ENCODE measurements at regions not wholly inside any gene's neighbourhood (a gene's known extent, or its start where the extent isn't known, plus 50 kb on each side); places are given as distances from the start of the nearest gene placed in this dataset.
A peak's percentile ranks its signal among the peaks of the same experiment; 100 is the strongest.

GRCh38 chr2:217149087-217149660 is 289.3 kb upstream of the TNP1 start:
- no peak for DNase-seq

GRCh38 chr2:217147818-217148217 is 288.0 kb upstream of the TNP1 start:
- DNase-seq, result no peak

GRCh38 chr2:217146956-217147355 is 287.1 kb upstream of the TNP1 start:
- DNase-seq, result no peak

DNA sequence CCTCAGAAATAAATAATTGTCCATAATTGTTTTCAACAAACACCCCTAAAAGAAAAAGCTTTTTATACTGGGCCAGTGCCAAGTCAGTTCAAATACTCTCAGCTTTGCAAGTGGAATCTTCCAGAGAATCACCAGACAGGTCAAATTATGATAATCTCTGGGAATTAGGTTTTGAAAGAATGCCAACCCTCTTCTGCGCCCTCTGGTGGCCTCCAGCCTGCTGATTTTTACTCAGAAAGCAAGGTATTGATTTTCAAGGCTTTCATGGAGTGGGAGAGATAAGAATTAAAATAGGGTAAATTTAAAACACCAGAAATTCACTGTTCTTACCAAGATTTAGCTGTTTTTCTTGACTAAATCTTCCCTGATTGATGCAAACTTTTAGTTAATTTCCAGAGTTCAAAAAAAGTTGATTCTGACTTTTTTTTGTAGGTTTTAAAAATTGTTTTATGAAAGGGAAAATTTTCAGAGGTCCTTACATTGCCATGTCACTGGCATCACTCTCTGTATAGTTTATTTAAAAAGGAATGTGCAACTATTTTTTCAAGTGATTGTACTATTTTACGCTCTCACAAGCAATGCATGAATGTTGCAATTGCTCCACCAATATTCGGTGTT is 282.9 kb upstream of the TNP1 start:
- DNase-seq, result no peak

DNA sequence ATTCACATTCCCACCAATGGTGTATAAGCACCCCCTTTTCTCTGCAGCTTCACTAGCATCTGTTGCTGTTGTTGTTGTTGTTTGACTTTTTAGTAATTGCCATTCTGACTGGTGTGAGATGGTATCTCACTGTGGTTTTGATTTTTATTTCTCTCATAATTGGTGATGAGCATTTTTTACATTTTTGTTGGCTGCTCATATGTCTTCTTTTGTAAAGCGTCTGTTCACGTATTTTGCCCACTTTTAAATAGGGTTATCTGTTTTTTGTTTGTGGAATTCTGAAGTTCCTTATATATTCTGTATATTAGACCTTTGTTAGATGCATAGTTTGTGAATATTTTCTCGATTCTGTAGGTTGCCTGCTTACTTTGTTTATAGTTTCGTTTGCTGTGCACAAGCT is 278.4 kb upstream of the TNP1 start:
- DNase-seq, result no peak

DNA sequence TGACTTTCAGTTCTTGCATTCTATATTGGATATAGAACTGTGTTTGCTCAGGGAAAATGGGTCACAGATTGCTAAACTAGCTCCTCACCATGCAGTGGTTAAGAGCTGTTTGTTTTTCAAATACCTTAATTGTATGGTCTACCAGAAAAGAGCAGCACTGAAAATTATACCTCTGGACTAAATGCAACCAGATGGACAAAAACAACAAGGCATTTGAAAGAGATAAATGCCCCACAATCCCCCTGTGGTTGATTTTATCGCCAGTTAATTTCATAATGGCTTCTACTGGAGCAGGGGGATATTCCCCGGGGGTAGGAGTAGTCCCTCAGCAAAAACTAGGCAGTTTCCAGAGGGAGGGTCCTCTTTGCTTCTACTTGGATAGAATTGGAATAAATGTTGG is 267.9 kb upstream of the TNP1 start:
- DNase-seq, result peak; percentile 40

- no peak for DNase-seq
These were observed 265.1 kb upstream of the TNP1 start for GRCh38 chr2:217125014-217125413.

- DNase-seq, result no peak
These were observed 264.2 kb upstream of the TNP1 start for GRCh38 chr2:217124050-217124449.

- DNase-seq, result no peak
These were observed 261.7 kb upstream of the TNP1 start for GRCh38 chr2:217121565-217121964.

- no peak for DNase-seq
These were observed 260.6 kb upstream of the TNP1 start for GRCh38 chr2:217120429-217120828.

- no peak for DNase-seq
These were observed 258.9 kb upstream of the TNP1 start for GRCh38 chr2:217118559-217119284.

- no peak for DNase-seq
These were observed 257.7 kb upstream of the TNP1 start for GRCh38 chr2:217117523-217117922.

DNA sequence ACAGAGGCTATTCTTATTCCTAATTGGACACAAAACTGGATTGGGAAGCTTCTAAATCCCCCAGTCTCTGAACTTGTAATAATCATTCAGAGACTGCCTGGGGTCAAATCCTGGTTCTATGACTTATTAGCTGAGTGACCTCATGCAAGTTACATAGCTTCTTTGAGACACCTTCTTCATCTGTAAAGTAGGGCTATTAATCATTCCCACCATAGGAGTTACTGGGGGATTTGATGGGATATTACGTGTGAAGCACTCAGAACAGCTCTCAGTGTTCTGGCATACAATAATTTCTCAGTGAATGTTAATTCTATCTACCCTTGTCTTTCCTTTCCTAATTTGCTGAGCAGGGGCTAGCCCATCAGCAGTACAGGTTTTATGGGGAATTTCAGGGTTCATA is 256.7 kb upstream of the TNP1 start:
- no peak for DNase-seq

GRCh38 chr2:217114117-217114516 is 254.3 kb upstream of the TNP1 start:
- no peak for DNase-seq

DNA sequence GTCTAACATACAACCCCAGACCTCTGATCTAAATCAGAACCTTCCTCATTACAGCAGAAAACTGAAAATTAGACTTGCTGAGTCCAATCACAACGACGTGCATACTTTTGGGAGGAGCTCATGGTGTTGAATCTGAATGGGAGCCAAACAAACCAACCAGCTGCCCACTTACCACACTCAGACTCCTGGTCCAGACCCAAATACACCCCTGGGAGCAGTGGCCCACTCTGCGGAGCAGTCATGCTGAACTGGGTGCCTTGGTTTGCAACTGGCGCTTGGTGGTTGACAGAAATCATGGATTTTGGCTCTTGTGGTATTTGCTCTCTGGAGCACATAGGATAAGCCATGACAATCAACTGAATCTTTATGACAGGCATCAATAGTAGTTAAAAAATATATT is 253.6 kb upstream of the TNP1 start:
- DNase-seq, result peak; percentile 42

DNA sequence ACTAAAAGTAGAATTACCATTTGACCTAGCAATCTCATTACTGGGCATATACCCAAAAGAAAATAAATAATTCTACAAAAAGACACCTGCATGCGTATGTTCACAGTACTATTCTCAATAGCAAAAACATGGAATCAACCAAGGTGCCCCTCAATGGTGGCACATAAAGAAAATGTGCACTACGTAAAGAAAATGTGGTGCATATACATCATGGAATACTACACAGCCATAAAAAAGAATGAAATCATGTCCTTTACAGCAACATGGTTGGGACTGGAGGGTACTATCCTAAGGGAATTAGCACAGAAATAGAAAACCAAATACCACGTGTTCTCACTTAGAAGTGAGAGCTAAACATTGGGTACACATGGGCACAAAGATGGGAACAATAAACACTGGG is 250.7 kb upstream of the TNP1 start:
- no peak for DNase-seq

- no peak for DNase-seq
These were observed 248.7 kb upstream of the TNP1 start for GRCh38 chr2:217108575-217109027.

- no peak for DNase-seq
These were observed 248.2 kb upstream of the TNP1 start for GRCh38 chr2:217108086-217108485.

- no peak for DNase-seq
These were observed 247.6 kb upstream of the TNP1 start for GRCh38 chr2:217107480-217107879.

- no peak for DNase-seq
These were observed 246.8 kb upstream of the TNP1 start for GRCh38 chr2:217106650-217107014.

DNA sequence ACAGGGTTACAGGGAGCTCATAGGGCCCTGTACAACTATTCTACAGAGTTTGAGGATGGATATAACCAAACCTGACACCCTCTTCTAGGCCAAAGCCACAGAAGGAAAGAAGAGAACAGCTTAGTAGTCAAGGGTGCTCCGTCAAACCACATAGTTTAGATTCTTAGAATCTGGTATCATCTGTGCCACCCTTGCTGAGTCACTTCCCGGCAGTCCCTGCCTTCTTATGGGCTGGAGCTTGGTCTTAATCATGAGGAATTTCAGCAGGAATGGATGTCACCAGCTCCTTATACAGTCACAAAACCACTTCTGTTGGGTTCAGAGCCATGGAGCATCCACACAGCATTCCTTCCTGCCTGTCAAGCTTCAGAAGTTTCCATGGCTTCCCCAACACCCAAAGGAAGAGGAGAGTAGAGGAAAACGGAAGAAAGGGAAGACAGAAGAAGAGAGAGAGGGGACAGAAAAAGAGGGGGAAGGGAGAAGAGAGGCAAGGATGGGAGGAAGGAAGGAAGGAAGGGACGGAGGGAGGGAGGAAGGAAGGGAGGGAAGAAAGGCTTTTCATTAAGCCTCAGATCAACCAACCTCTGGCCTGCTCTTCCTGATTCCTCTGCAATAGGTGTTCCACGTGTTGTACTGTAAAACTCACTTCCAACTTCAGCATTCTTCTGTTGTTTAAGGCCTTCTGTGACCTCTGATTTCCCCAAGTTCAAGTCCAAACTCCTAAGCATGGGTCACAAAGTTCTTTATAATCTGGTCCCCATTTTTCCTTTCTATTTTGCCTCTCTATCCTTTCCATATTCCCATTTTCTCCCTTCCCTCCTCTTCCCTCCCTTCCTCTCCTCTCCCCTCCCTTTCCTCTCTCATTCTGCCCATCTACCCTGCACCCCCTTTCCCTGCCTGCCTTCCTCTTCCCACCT is 246.1 kb upstream of the TNP1 start:
- DNase-seq, result no peak

- no peak for DNase-seq
These were observed 244.1 kb upstream of the TNP1 start for GRCh38 chr2:217103752-217104545.

DNA sequence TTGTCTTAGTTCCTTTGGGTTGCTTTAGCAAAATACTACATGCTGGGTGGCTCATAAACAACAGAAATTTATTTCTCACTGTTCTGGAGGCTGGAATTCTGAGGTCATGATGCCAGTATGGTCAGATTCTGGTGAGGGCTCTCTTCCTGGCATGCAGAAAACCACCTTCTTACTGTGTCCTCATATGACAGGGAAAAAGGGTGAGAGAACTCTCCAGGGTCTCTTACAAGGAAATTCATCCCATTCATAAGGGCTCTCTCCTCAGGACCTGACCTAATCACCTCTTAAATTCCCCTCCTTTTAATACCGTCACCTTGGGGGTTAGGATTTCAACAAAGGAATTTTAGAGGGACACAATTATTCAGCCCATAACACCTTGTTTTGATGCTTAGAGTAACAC is 243.1 kb upstream of the TNP1 start:
- no peak for DNase-seq
